Spleen (tissue), 11 donors: ENCODE measurements at regions not wholly inside any gene's neighbourhood (a gene's known extent, or its start where the extent isn't known, plus 50 kb on each side); places are given as distances from the start of the nearest gene placed in this dataset.

Experiments
- DNase-seq: peaks from one replicate; pipeline ENCODE4 v3.0.0-alpha.2; 2020
- H3K27ac ChIP-seq, 8 donors: fragments of 200-600 bp; sonication (generic) in 7 of 8; 1 replicate in 4 of 8; 2 replicates in 4 of 8; pipeline versions ENCODE4 v1.5.0 to v1.8.0; 2016 to 2021; ENCODE audit warnings: inconsistent platforms in 4 of 8, mild to moderate bottlenecking in 4 of 8, moderate library complexity in 1 of 8
- H3K27me3 ChIP-seq, 7 donors: fragments of 200-600 bp; sonication (generic) in 6 of 7; replicated peaks in 1 of 7; 1 replicate in 4 of 7; 2 replicates in 3 of 7; pipeline versions ENCODE4 v1.5.0 to v1.8.0; 2016 to 2021; ENCODE audit warnings: inconsistent platforms in 3 of 7, mild to moderate bottlenecking in 1 of 7
- H3K36me3 ChIP-seq, 6 donors: fragments of 200-600 bp; sonication (generic) in 5 of 6; 1 replicate in 4 of 6; 2 replicates in 2 of 6; pipeline versions ENCODE4 v1.5.0 to v1.8.0; 2016 to 2021; ENCODE audit warnings: inconsistent platforms in 2 of 6
- H3K4me1 ChIP-seq, 6 donors: fragments of 200-600 bp; sonication (generic) in 5 of 6; 1 replicate in 3 of 6; 2 replicates in 3 of 6; pipeline versions ENCODE4 v1.5.0 to v1.8.0; 2016 to 2021; ENCODE audit warnings: inconsistent platforms in 3 of 6
- H3K4me3 ChIP-seq, 8 donors: fragments of 200-600 bp; sonication (generic) in 7 of 8; 1 replicate in 4 of 8; 2 replicates in 4 of 8; pipeline versions ENCODE4 v1.5.0 to v1.8.0; 2016 to 2021; ENCODE audit warnings: inconsistent platforms in 4 of 8, mild to moderate bottlenecking in 4 of 8, moderate library complexity in 2 of 8
- H3K9me3 ChIP-seq, 8 donors: fragments of 200-600 bp; sonication (generic) in 7 of 8; 1 replicate in 4 of 8; 2 replicates in 4 of 8; pipeline versions ENCODE4 v1.5.0 to v1.8.0; 2016 to 2021; ENCODE audit warnings: inconsistent platforms in 4 of 8
- CTCF ChIP-seq, 11 experiments: fragments of 200-600 bp in 7 of 11; fragments of 450-650 bp in 4 of 11; sonication (generic) in 4 of 11; IDR thresholded peaks in 8 of 11; conservative IDR thresholded peaks in 3 of 11; 1 replicate in 7 of 11; 2 replicates in 4 of 11; pipeline versions ENCODE4 v1.4.0 to v1.8.0; 2016 to 2021; ENCODE audit warnings: antibody characterized with exemption in 11 of 11, inconsistent platforms in 4 of 11, mild to moderate bottlenecking in 1 of 11
- POLR2A ChIP-seq, 3 donors: fragments of 450-650 bp; IDR thresholded peaks; one replicate each; pipeline ENCODE4 v1.5.1; 2017; ENCODE audit warnings: antibody characterized with exemption in 3 of 3, mild to moderate bottlenecking in 1 of 3
- POLR2AphosphoS5 ChIP-seq, 3 donors: sonication (generic); formaldehyde crosslinking; IDR thresholded peaks; one replicate each; pipeline ENCODE4 v1.5.1; 2017; ENCODE audit warnings: antibody characterized with exemption in 3 of 3
- WGBS, 5 donors: extraction: QIAGEN DNeasy Blood & Tissue Kit in 3 of 5; methylation state at CpG; one replicate each; pipeline versions ENCODE4 v1.1.5 to v1.1.7; 2013 to 2018; 5-methylcytosine and 5-hydroxymethylcytosine counted together
- intact Hi-C: fragments of 100-400 bp; cut with DNase I; formaldehyde crosslinking; loops from one replicate; pipeline ENCODE4 v1.15.0; 2023; ENCODE audit warnings: low total_unique reads
- donor health status: healthy with polysubstance abuse.
- donor health status: DM: no; HTN: no; CAD: no; lungs with moderate emphysema.
- donor health status: DM: no; HTN: no; CAD: no.
- donor health status: Bipolar disorder and iron deficiency.
- donor health status: healthy.
- donor health status: DM: no; HTN: no; CAD: no.
- donor health status: DM: yes; HTN: yes; CAD: no.

GRCh38 chr2:138104071-138104470, 139.8 kb downstream of the HNMT start:
- no peaks in the 10 kb centered on the region for H3K27me3 ChIP-seq
- peaks cover 0 to 7% (median 0%) of the 10 kb centered on the region in 8 donors for H3K9me3 ChIP-seq
- H3K36me3 ChIP-seq = no peaks in the 10 kb centered on the region
- intact Hi-C loops = no loop called here
- no peaks in the 10 kb centered on the region for H3K4me1 ChIP-seq
- 60 to 97% (median 80%) methylated on average over 1 of the region's 1 CpG for WGBS, 5 donors
- DNase-seq = no peak
- TF ChIP-seq POLR2A (IDR thresholded peaks at IDR 0.05) (no peak), CTCF (IDR thresholded peaks at IDR 0.05 in 8 of 11, conservative IDR thresholded peaks at IDR 0.05 in 3 of 11) (no peak), POLR2AphosphoS5 (IDR thresholded peaks at IDR 0.05) (no peak)
- no peak overlapping the region for H3K27ac ChIP-seq
- no peak overlapping the region for H3K4me3 ChIP-seq

GRCh38 chr2:138105358-138105757, 141.1 kb downstream of the HNMT start:
- H3K27ac ChIP-seq = no peak overlapping the region
- no peaks in the 10 kb centered on the region for H3K36me3 ChIP-seq
- intact Hi-C loops = no loop called here
- DNase-seq = no peak
- 53 to 76% (median 71%) methylated on average over 1 of the region's 1 CpG for WGBS, 5 donors
- TF ChIP-seq POLR2AphosphoS5 (IDR thresholded peaks at IDR 0.05) (no peak), CTCF (IDR thresholded peaks at IDR 0.05 in 8 of 11, conservative IDR thresholded peaks at IDR 0.05 in 3 of 11) (no peak), POLR2A (IDR thresholded peaks at IDR 0.05) (no peak)
- no peaks in the 10 kb centered on the region for H3K9me3 ChIP-seq
- H3K27me3 ChIP-seq = no peaks in the 10 kb centered on the region
- no peak overlapping the region for H3K4me3 ChIP-seq
- H3K4me1 ChIP-seq = no peaks in the 10 kb centered on the region

- WGBS, 5 donors = 29 to 81% (median 50%) methylated on average over 1 of the region's 1 CpG
- TF ChIP-seq POLR2AphosphoS5 (IDR thresholded peaks at IDR 0.05) (no peak), CTCF (IDR thresholded peaks at IDR 0.05 in 8 of 11, conservative IDR thresholded peaks at IDR 0.05 in 3 of 11) (no peak), POLR2A (IDR thresholded peaks at IDR 0.05) (no peak)
These were observed 142.3 kb downstream of the HNMT start for GRCh38 chr2:138106606-138107005.

GRCh38 chr2:138107288-138107687, 143.0 kb downstream of the HNMT start:
- 65 to 84% (median 76%) methylated on average over 4 of the region's 4 CpGs for whole genome bisulfite sequencing, 5 donors
- Histone ChIP-seq H3K27ac (no peak overlapping the region), H3K4me3 (no peak overlapping the region), H3K9me3 (no peaks in the 10 kb centered on the region), H3K36me3 (no peaks in the 10 kb centered on the region), H3K27me3 (no peaks in the 10 kb centered on the region), H3K4me1 (no peaks in the 10 kb centered on the region)
- DNase-seq = no peak
- intact Hi-C loops = no loop called here
- no peak for TF ChIP-seq CTCF (IDR thresholded peaks at IDR 0.05 in 8 of 11, conservative IDR thresholded peaks at IDR 0.05 in 3 of 11)
- no peak for TF ChIP-seq POLR2A (IDR thresholded peaks at IDR 0.05)
- TF ChIP-seq POLR2AphosphoS5 (IDR thresholded peaks at IDR 0.05) = no peak

More at GRCh38 chr2:138106606-138107005, 142.3 kb downstream of the HNMT start:
- no peak overlapping the region for H3K4me3 ChIP-seq
- H3K27ac ChIP-seq = no peak overlapping the region
- intact Hi-C loops = no loop called here
- H3K9me3 ChIP-seq = no peaks in the 10 kb centered on the region
- H3K27me3 ChIP-seq = no peaks in the 10 kb centered on the region
- no peaks in the 10 kb centered on the region for H3K36me3 ChIP-seq
- no peaks in the 10 kb centered on the region for H3K4me1 ChIP-seq
- no peak for DNase-seq
